SW480 (cell line): ENCODE measurements at regions not wholly inside any gene's neighbourhood (a gene's known extent, or its start where the extent isn't known, plus 50 kb on each side); places are given as distances from the start of the nearest gene placed in this dataset.
A peak's percentile ranks its signal among the peaks of the same experiment; 100 is the strongest.

Experiments
- DNase-seq: peaks from one replicate; pipeline ENCODE4 v3.0.0-alpha.2; 2016; ENCODE audit warnings: low spot score

- DNase-seq = no peak
Observed at GRCh38 chr2:100222844-100223243, 80.5 kb upstream of the AFF3 start.

GRCh38 chr2:100218552-100218951 lies 76.2 kb upstream of the AFF3 start:
- DNase-seq = no peak

DNA sequence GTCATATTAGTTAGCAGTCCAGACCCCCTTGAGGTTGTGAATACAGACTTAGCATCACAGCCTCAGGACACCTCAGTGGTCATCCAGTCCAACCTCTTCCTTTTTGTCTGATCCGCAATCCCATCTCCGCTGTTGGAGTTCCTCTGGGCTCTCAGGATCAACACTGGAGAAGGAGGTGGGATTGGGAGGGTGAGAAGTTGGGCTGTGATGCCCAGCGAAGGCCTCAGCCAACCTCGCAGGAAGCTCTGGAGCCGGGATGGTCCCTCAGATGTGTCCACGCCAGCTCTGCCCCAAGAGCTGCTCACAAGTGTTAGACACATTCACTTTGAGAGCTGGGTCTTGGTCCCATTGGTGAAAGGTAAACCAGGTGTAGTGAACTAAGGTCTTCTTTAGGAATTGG lies 74.9 kb upstream of the AFF3 start:
- DNase-seq = no peak

DNA sequence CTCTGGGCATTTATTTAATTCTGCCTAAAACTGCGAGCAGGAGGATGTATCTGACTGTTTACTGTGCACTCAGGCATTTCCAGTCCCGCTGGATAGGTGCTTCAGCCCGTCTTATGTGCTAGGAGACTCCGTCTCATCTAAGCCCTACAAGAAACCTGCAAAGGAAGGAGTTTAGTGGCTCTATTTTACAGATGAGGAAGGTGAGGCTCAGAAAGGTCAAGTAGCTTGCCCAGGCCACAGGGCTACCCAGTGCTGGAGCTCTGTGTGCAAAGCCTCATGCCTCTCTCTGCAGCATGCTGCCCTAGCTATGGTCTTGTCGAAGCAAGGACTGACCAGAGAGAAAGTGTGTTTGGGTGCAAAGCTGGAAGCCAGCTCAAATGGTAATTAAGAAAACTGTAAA lies 73.6 kb upstream of the AFF3 start:
- DNase-seq = no peak

GRCh38 chr2:100215371-100215770 lies 73.0 kb upstream of the AFF3 start:
- no peak for DNase-seq

DNA sequence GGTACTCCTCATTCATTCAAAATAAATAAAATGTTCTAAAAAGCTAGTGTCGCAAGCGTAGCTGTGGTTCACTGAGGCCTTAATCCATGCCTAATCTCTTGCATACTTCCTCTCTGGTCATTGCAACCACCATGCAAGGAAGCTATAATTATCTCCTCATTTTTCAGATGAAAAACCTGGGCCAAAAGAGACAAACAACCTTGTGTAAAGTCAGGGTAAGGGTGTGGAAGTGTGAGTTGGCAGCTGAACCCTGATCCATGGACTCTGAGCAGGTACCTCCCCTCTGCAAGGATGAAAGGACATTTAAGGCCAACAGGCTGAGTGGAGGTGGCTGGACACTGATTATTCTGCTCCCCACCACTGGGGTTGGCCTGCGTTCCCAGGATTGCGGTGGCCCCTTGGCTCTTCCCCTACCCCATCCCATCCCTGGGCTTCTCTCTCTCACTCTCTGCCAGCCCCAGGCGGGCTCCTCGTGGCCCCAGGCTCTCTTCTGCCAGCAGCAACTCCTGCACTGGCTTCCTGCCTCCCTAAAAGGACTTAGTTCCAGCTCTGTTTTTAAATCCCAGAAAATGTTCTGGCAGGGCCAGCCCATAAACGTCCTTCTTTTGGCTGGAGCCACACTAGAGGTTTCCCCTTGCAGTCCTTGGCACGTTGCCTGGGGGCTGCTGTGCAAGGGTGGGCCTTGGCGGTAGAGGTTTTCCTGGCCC lies 72.0 kb upstream of the AFF3 start:
- DNase-seq = no peak

DNA sequence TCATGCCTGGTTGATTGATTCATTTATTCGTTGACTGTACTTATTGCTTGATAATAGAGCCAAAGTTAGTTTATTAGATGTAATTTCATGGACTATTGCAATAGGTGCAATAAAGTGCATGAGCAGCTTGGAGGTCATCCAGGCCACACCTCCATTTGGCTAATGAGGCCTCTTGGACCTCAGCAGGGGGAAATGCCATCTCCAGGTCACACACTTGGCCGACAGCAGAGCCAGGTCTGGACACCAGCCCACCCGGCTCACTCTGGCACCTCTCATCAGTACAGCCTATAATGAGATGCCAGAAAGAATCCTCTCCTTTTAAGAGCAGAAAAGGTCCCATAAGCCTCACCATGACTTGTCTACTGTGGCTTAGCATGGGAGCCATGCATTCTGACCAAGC lies 71.2 kb upstream of the AFF3 start:
- DNase-seq = no peak

DNA sequence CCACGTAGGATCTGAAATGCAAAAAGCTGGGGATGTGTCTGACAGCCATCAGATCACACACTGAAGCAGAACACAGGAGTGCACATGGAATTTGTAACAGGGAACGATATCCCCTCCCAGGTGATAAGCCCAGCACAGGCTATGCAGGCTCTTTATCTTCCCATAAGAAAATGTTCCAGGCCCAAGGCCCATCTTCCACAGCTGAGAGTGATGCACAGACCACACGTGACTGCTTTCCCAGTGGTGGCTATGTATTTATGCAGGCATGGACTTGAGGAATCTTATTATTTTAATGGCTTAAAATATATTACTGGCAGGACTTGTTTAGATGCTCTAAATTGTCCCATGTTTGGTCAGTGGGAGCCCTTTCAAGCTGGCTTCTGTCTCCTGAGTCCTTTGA lies 70.5 kb upstream of the AFF3 start:
- no peak for DNase-seq

- DNase-seq = no peak
Observed at GRCh38 chr2:100211521-100211920, 69.1 kb upstream of the AFF3 start.

GRCh38 chr2:100208141-100208770 lies 65.9 kb upstream of the AFF3 start:
- DNase-seq = no peak

GRCh38 chr2:100207411-100207885 lies 65.1 kb upstream of the AFF3 start:
- DNase-seq = no peak

GRCh38 chr2:100206731-100207255 lies 64.4 kb upstream of the AFF3 start:
- no peak for DNase-seq

GRCh38 chr2:100205174-100205573 lies 62.8 kb upstream of the AFF3 start:
- DNase-seq = no peak

- DNase-seq = no peak
Observed at GRCh38 chr2:100202567-100202966, 60.2 kb upstream of the AFF3 start.

DNA sequence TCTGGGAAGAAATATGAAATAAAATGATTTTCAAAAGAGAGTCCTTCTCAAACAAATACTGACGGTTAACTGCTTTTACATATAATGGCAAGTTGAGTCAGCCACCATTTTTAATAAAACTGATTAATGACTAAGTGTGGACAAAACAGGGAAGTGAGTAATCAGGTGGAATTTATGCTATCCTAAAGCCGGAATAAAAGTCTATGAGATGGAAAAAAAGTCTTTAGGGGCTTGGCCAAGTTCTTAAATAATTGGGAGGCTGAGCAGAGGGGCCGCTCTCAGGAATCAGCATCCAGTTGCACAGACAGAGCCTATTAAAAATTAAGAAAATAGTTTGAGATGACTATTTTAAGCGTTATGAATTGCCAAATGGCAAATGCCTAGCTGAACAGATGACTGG lies 58.6 kb upstream of the AFF3 start:
- no peak for DNase-seq

DNA sequence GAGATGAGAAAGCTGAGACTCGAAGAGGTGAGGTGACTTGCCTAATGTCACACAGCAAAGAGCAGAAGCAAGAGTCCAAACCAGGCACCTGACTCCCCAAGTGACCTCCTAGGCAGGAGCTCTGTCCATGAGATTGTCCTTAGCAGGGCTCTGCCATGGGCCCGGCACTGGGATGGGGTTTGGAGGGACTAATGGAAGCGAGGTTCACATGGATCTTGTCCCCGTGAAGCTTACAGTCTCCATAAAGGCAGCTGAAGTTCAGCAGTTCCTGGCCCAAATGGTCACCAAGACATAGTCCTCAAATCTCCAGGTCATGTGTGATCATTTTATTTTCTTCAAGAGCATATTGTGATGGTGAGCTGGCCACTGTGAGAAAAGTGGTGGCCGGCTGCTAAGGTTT lies 57.0 kb upstream of the AFF3 start:
- DNase-seq = no peak

- no peak for DNase-seq
Observed at GRCh38 chr2:100198461-100199230, 56.3 kb upstream of the AFF3 start.

DNA sequence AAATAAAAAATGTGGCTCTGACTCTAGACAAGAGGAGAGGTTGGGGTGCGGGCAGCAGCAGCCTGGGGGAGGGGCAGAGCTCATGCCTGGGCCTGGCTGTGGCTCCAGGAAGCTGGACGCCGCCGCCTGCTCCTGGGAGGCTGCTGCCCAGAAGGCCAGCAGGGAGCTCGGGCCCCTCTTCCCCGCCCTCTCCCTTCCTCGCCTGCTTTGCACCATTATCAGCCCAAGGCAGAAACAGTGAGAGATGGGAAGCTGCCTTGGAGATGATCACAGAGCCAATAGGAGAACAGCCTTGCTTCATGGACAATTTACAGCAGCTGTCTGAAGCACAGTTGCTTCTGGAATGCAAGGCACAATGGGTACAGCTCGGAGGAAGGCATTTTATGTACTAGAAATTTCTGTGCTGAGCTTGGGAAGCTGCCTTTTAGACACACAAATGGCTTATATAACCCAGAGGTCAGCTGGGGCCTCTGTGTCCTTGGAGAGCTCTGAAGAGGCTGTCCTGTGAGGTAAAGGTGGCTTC lies 55.3 kb upstream of the AFF3 start:
- no peak for DNase-seq

DNA sequence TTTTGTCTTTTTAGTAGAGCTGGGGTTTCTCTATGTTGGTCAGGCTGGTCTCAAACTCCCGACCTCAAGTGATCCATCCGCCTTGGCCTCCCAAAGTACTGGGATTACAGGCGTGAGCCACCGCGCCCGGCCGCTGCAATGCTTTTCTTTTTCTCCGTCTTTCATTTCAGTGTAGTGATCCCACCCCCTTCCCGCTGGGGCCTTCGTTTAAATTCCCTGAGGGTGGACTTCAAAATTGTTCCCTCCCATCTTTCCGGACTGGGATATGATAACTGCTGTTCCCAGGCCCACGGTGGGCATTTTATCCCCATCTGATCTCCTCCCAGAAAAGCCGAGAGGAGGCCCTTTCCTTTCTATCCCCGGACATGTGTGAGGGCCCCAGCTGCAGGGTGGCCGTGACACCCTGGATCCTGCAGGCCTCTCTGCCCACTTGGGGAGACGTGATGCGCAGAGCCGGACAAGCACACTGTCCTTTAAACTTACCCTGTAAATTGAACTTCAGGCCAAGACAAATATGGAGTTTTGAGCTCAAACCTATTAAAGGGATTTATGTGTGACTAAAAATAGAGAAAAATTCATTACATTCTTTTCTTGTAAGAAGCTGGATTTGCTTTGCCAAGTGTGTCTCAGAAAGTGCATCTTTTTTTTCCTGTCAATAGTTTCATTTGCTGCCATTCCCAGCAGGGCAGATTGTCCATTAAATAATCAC lies 54.5 kb upstream of the AFF3 start:
- DNase-seq = no peak

DNA sequence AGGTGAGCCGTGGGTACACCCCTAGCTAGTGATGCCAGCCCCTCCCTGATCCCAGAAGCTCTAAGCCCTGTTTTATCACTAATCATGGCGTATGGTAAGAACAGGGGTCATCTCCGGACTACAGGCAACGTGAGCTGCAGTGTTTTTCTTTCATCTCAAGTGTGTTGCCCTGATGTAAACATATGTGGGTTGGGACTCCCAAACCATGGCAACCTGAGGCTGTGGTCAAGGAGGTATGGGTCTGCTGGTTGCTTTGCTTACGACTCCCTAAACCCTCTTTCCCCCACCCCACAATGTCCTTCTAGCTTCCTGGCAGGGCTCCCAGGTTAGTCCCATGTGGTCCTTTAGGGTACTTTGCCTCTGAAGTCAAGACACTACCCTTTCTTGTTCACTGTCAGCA lies 53.6 kb upstream of the AFF3 start:
- no peak for DNase-seq

DNA sequence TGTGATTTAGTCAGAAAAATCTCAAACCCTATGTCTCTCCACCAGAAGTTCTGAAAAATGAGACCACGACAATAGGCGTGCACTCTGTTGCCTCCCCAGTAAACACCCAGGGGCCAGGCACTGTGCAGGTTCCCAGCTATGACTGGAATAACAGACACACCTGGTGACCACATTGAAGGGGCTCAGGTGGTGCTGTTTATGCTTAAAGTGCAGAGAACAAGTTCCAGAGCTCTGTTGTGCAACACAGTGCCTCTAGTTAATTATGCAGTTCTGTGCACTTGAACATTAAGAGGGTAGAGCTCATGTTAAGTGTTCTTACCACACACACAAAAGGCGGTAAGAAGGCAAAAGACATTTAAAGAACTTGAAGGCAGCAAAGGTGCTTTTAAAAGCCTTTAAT lies 52.6 kb upstream of the AFF3 start:
- no peak for DNase-seq

- DNase-seq = peak; percentile 50
Observed at GRCh38 chr2:100193291-100193710, 50.9 kb upstream of the AFF3 start.
